Left ventricle myocardium inferior (tissue), 1 donor: ENCODE measurements at regions not wholly inside any gene's neighbourhood (a gene's known extent, or its start where the extent isn't known, plus 50 kb on each side); places are given as distances from the start of the nearest gene placed in this dataset.

Experiments used
- DNase-seq: peaks from one replicate; pipeline ENCODE4 v3.0.0-alpha.2; 2020
- H3K27ac ChIP-seq: fragments of 200-600 bp; replicated peaks from 2 replicates; pipeline ENCODE4 v1.8.0; 2021
- H3K27me3 ChIP-seq: fragments of 200-600 bp; 2 replicates; pipeline ENCODE4 v1.8.0; 2021; ENCODE audit warnings: low read depth
- H3K36me3 ChIP-seq: fragments of 200-600 bp; 2 replicates; pipeline ENCODE4 v1.8.0; 2021
- H3K4me1 ChIP-seq: fragments of 200-600 bp; 2 replicates; pipeline ENCODE4 v1.8.0; 2021
- H3K4me3 ChIP-seq: fragments of 200-600 bp; 2 replicates; pipeline ENCODE4 v1.8.0; 2021; ENCODE audit warnings: mild to moderate bottlenecking, moderate library complexity
- H3K9me3 ChIP-seq: fragments of 200-600 bp; replicated peaks from 2 replicates; pipeline ENCODE4 v1.8.0; 2021
- CTCF ChIP-seq: fragments of 200-600 bp; IDR thresholded peaks from 2 replicates; pipeline ENCODE4 v1.8.0; 2021; ENCODE audit warnings: antibody characterized with exemption, mild to moderate bottlenecking, borderline replicate concordance
- intact Hi-C: fragments of 100-400 bp; cut with micrococcal nuclease; formaldehyde crosslinking; loops from one replicate; pipeline ENCODE4 v1.11.0; 2022
- donor health status: DM: no; HTN: yes; CAD: no; lungs with severe emphysema.

GRCh38 chr10:107436568-107436967 is 272.1 kb upstream of the SORCS1 start:
- H3K4me1 ChIP-seq, result no peaks in the 10 kb centered on the region
- intact Hi-C loops, result no loop called here
- no peak for TF ChIP-seq CTCF
- no peaks in the 10 kb centered on the region for H3K27me3 ChIP-seq
- no peak overlapping the region for H3K4me3 ChIP-seq
- H3K27ac ChIP-seq, result no peak overlapping the region
- no peak for DNase-seq
- H3K36me3 ChIP-seq, result no peaks in the 10 kb centered on the region
- peaks cover 5% of the 10 kb centered on the region for H3K9me3 ChIP-seq

GRCh38 chr10:107434854-107435253 is 270.3 kb upstream of the SORCS1 start:
- Histone ChIP-seq H3K27me3 (no peaks in the 10 kb centered on the region), H3K36me3 (no peaks in the 10 kb centered on the region), H3K9me3 (no peaks in the 10 kb centered on the region), H3K4me1 (no peaks in the 10 kb centered on the region), H3K4me3 (no peak overlapping the region), H3K27ac (no peak overlapping the region)
- no peak for DNase-seq
- intact Hi-C loops, result no loop called here
- TF ChIP-seq CTCF, result no peak

GRCh38 chr10:107434201-107434600 is 269.7 kb upstream of the SORCS1 start:
- H3K27me3 ChIP-seq, result no peaks in the 10 kb centered on the region
- no peaks in the 10 kb centered on the region for H3K9me3 ChIP-seq
- H3K4me3 ChIP-seq, result no peak overlapping the region
- H3K4me1 ChIP-seq, result no peaks in the 10 kb centered on the region
- intact Hi-C loops, result no loop called here
- H3K36me3 ChIP-seq, result no peaks in the 10 kb centered on the region
- no peak for TF ChIP-seq CTCF
- H3K27ac ChIP-seq, result no peak overlapping the region
- DNase-seq, result no peak

- intact Hi-C loops, result no loop called here
- H3K27ac ChIP-seq, result no peak overlapping the region
- no peak for TF ChIP-seq CTCF
- no peak for DNase-seq
- no peaks in the 10 kb centered on the region for H3K36me3 ChIP-seq
- no peaks in the 10 kb centered on the region for H3K4me1 ChIP-seq
- no peaks in the 10 kb centered on the region for H3K9me3 ChIP-seq
- no peak overlapping the region for H3K4me3 ChIP-seq
- no peaks in the 10 kb centered on the region for H3K27me3 ChIP-seq
Measured at GRCh38 chr10:107433605-107434004, 269.1 kb upstream of the SORCS1 start.

- DNase-seq, result no peak
- intact Hi-C loops, result no loop called here
Measured at GRCh38 chr10:107430446-107430845, 265.9 kb upstream of the SORCS1 start.

More at GRCh38 chr10:107430446-107430845, 265.9 kb upstream of the SORCS1 start:
- Histone ChIP-seq H3K4me1 (no peaks in the 10 kb centered on the region), H3K27ac (no peak overlapping the region), H3K4me3 (no peak overlapping the region), H3K9me3 (no peaks in the 10 kb centered on the region), H3K36me3 (no peaks in the 10 kb centered on the region), H3K27me3 (no peaks in the 10 kb centered on the region)
- TF ChIP-seq CTCF, result no peak
